HL-60 (cell line): ENCODE measurements at regions not wholly inside any gene's neighbourhood (a gene's known extent, or its start where the extent isn't known, plus 50 kb on each side); places are given as distances from the start of the nearest gene placed in this dataset.

ENCODE experiments used
- DNase-seq, 2 experiments: peaks; one replicate each; pipeline ENCODE4 v3.0.0-alpha.2; 2010 to 2020; ENCODE audit warnings: low read depth in 1 of 2, low spot score in 1 of 2
- H3K27ac ChIP-seq: fragments of 250-450 bp; sonication (Bioruptor Pico); replicated peaks from 2 replicates; pipeline ENCODE4 v1.5.1; 2020; ENCODE audit warnings: mild to moderate bottlenecking, moderate library complexity
- H3K27me3 ChIP-seq: fragments of 250-450 bp; sonication (Bioruptor Pico); 2 replicates; pipeline ENCODE4 v1.5.1; 2021; ENCODE audit warnings: mild to moderate bottlenecking, moderate library complexity; ENCODE audit not compliant: insufficient read depth, poor library complexity, severe bottlenecking
- H3K4me3 ChIP-seq: replicated peaks from 2 replicates; pipeline ENCODE4 v1.5.1; 2011; ENCODE audit warnings: mild to moderate bottlenecking, control low read depth, low read length; ENCODE audit not compliant: insufficient read depth
- GABPA ChIP-seq: IDR thresholded peaks from 2 replicates; pipeline ENCODE4 v1.6.1; 2012; ENCODE audit warnings: low read depth
- POLR2AphosphoS5 ChIP-seq: IDR thresholded peaks from 2 replicates; pipeline ENCODE4 v1.6.1; 2012; ENCODE audit warnings: low read depth
- SPI1 ChIP-seq: IDR thresholded peaks from 2 replicates; pipeline ENCODE4 v1.6.1; 2012; ENCODE audit warnings: low read depth, mild to moderate bottlenecking, borderline replicate concordance
- TF ChIP-seq, protein P1 (sequence below): IDR thresholded peaks from one replicate; pipeline ENCODE4 v1.5.1; 2011; ENCODE audit warnings: low read length, control low read depth, inconsistent platforms; ENCODE audit not compliant: insufficient read depth
- TF ChIP-seq, protein P2 (sequence below): IDR thresholded peaks from 2 replicates; pipeline ENCODE4 v1.6.1; 2012; ENCODE audit warnings: low read depth; ENCODE audit not compliant: insufficient replicate concordance

- H3K27me3 ChIP-seq: no peaks in the 10 kb centered on the region
- no peak overlapping the region for H3K4me3 ChIP-seq
- no peak overlapping the region for H3K27ac ChIP-seq
- no peak for DNase-seq
- TF ChIP-seq POLR2AphosphoS5: no peak
- TF ChIP-seq, protein P1, sequence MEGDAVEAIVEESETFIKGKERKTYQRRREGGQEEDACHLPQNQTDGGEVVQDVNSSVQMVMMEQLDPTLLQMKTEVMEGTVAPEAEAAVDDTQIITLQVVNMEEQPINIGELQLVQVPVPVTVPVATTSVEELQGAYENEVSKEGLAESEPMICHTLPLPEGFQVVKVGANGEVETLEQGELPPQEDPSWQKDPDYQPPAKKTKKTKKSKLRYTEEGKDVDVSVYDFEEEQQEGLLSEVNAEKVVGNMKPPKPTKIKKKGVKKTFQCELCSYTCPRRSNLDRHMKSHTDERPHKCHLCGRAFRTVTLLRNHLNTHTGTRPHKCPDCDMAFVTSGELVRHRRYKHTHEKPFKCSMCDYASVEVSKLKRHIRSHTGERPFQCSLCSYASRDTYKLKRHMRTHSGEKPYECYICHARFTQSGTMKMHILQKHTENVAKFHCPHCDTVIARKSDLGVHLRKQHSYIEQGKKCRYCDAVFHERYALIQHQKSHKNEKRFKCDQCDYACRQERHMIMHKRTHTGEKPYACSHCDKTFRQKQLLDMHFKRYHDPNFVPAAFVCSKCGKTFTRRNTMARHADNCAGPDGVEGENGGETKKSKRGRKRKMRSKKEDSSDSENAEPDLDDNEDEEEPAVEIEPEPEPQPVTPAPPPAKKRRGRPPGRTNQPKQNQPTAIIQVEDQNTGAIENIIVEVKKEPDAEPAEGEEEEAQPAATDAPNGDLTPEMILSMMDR: no peak
- TF ChIP-seq SPI1: no peak
- TF ChIP-seq, protein P2, sequence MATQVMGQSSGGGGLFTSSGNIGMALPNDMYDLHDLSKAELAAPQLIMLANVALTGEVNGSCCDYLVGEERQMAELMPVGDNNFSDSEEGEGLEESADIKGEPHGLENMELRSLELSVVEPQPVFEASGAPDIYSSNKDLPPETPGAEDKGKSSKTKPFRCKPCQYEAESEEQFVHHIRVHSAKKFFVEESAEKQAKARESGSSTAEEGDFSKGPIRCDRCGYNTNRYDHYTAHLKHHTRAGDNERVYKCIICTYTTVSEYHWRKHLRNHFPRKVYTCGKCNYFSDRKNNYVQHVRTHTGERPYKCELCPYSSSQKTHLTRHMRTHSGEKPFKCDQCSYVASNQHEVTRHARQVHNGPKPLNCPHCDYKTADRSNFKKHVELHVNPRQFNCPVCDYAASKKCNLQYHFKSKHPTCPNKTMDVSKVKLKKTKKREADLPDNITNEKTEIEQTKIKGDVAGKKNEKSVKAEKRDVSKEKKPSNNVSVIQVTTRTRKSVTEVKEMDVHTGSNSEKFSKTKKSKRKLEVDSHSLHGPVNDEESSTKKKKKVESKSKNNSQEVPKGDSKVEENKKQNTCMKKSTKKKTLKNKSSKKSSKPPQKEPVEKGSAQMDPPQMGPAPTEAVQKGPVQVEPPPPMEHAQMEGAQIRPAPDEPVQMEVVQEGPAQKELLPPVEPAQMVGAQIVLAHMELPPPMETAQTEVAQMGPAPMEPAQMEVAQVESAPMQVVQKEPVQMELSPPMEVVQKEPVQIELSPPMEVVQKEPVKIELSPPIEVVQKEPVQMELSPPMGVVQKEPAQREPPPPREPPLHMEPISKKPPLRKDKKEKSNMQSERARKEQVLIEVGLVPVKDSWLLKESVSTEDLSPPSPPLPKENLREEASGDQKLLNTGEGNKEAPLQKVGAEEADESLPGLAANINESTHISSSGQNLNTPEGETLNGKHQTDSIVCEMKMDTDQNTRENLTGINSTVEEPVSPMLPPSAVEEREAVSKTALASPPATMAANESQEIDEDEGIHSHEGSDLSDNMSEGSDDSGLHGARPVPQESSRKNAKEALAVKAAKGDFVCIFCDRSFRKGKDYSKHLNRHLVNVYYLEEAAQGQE: no peak
- TF ChIP-seq GABPA: no peak
Measured at GRCh38 chr5:124591583-124591982, 154.9 kb downstream of the ZNF608 start.

DNA sequence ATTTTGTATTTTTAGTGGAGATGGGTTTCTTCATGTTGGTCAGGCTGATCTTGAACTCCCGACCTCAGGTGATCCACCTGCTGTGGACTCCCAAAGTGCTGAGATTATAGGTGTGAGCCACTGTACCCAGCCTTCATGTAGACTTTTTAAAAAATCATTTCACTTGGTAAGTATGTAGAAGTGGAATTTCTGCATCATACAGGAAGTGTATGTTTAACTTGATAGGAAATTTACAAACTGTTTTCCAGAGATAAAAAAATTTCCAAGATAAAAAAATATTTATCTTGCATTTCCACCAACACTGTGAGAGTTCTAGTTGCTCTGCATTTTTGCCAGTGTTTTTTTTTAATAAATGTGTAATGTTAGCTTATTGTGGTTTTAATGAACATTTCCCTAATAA lies 155.8 kb downstream of the ZNF608 start:
- TF ChIP-seq, protein P1: no peak
- TF ChIP-seq, protein P2: no peak
- TF ChIP-seq POLR2AphosphoS5: no peak
- TF ChIP-seq GABPA: no peak
- TF ChIP-seq SPI1: no peak
- Histone ChIP-seq H3K27me3 (no peaks in the 10 kb centered on the region), H3K4me3 (no peak overlapping the region), H3K27ac (no peak overlapping the region)
- no peak for DNase-seq

DNA sequence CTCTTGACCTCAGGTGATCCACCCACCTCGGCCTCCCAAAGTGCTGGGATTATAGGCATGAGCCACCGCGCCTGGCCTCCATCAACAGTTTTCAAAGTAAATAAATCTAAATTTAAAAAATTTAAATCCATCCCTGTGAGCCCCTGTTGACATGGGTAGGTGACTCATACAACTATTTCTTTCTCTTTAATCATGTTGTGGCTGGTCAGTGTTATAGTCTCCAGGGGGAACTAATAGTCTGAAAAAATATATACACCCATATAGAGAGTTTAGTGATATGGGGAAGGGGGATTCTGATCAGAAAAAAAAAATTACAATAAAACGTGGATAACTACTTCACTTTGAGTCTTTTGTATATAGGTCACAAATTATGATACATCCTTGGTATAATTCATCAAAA lies 159.2 kb downstream of the ZNF608 start:
- no peak for DNase-seq
- H3K27me3 ChIP-seq: no peaks in the 10 kb centered on the region
- H3K27ac ChIP-seq: no peak overlapping the region
- H3K4me3 ChIP-seq: no peak overlapping the region
- TF ChIP-seq, protein P1: no peak
- TF ChIP-seq SPI1 (no peak), GABPA (no peak), POLR2AphosphoS5 (no peak)
- TF ChIP-seq, protein P2: no peak
